ENCODE measurements at regions not wholly inside any gene's neighbourhood (a gene's known extent, or its start where the extent isn't known, plus 50 kb on each side); places are given as distances from the start of the nearest gene placed in this dataset.
"Not testable (repeated sequence)": the region's sequence is repeated elsewhere in the genome, so short reads cannot be mapped to it uniquely, and the experiment has no call there.

- TF ChIP-seq CTCF (IDR thresholded peaks at IDR 0.05 in 2 of 3, conservative IDR thresholded peaks at IDR 0.05 in 1 of 3; ENCODE audit: borderline replicate concordance in 1 of 3, insufficient read depth in 1 of 3, low read depth in 2 of 3, low read length in 2 of 3); TCF7L2 (IDR thresholded peaks at IDR 0.05; ENCODE audit: borderline replicate concordance, extremely low read depth, insufficient read depth, insufficient read length); EZH2 (IDR thresholded peaks at IDR 0.05); POLR2A (IDR thresholded peaks at IDR 0.05; ENCODE audit: borderline replicate concordance, extremely low read depth, insufficient read depth, insufficient read length); CEBPB (IDR thresholded peaks at IDR 0.05; ENCODE audit: low read depth); POLR2AphosphoS5 (IDR thresholded peaks at IDR 0.05; ENCODE audit: low read depth, low read length); ELF1 (IDR thresholded peaks at IDR 0.05; ENCODE audit: borderline replicate concordance, low read depth); EGR1 (IDR thresholded peaks at IDR 0.05; ENCODE audit: low read depth); SP1 (IDR thresholded peaks at IDR 0.05; ENCODE audit: low read depth): not testable (repeated sequence)
- TF ChIP-seq, protein P1, sequence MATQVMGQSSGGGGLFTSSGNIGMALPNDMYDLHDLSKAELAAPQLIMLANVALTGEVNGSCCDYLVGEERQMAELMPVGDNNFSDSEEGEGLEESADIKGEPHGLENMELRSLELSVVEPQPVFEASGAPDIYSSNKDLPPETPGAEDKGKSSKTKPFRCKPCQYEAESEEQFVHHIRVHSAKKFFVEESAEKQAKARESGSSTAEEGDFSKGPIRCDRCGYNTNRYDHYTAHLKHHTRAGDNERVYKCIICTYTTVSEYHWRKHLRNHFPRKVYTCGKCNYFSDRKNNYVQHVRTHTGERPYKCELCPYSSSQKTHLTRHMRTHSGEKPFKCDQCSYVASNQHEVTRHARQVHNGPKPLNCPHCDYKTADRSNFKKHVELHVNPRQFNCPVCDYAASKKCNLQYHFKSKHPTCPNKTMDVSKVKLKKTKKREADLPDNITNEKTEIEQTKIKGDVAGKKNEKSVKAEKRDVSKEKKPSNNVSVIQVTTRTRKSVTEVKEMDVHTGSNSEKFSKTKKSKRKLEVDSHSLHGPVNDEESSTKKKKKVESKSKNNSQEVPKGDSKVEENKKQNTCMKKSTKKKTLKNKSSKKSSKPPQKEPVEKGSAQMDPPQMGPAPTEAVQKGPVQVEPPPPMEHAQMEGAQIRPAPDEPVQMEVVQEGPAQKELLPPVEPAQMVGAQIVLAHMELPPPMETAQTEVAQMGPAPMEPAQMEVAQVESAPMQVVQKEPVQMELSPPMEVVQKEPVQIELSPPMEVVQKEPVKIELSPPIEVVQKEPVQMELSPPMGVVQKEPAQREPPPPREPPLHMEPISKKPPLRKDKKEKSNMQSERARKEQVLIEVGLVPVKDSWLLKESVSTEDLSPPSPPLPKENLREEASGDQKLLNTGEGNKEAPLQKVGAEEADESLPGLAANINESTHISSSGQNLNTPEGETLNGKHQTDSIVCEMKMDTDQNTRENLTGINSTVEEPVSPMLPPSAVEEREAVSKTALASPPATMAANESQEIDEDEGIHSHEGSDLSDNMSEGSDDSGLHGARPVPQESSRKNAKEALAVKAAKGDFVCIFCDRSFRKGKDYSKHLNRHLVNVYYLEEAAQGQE (IDR thresholded peaks at IDR 0.05; ENCODE audit: low read depth): not testable (repeated sequence)
- TF ChIP-seq, protein P2, sequence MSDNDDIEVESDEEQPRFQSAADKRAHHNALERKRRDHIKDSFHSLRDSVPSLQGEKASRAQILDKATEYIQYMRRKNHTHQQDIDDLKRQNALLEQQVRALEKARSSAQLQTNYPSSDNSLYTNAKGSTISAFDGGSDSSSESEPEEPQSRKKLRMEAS (IDR thresholded peaks at IDR 0.05): not testable (repeated sequence)
Measured at GRCh38 chr1:143805374-143805773, 166.4 kb downstream of the FAM72C start.

All from HCT116 (cell line).